ENCODE measurements at regions not wholly inside any gene's neighbourhood (a gene's known extent, or its start where the extent isn't known, plus 50 kb on each side); places are given as distances from the start of the nearest gene placed in this dataset.

DNA sequence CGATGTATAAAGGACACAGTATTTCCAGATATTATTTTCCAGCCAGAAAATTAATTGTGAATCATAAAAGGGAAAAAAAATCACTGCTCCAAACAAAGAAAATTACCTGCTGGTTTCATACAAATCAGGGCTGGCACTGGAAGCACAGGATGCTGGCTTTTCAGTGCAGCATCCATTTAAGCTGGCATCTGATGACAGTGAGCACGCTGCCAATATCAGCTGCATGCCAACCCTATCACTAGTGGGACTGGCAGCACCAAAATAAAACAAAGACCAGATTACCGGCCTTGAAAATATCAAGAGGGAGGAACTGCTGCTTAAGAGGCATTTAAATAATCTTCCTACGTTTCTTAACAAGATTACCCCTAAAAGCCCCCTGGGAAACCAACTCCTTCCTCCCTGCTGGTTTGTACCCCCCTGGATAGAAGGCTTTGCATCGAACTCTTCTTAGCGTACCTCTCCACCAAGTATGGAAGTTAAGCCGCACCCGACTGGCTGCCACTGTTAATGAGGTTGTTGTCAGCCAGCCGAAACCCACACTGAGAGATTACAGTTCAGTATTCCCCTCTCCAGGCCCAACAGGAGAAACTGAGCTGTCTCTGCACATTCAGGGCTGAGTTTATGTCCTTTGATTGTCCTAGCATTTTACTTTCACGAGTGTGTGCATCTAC lies 257.8 kb downstream of the EFNB2 start:
- 89% methylated on average over 10 of the region's 10 CpGs; no CpG with 5 or more reads in 1 of the 2 experiments for WGBS, 2 experiments (ENCODE audit: extremely low coverage in 1 of 2, insufficient coverage in 1 of 2, insufficient read length in 1 of 2, insufficient replicate concordance in 2 of 2, low coverage in 1 of 2, low lambda C conversion rate in 2 of 2, missing lambda C conversion rate in 1 of 2)
- DNase-seq (ENCODE audit: low read depth in 1 of 2, low spot score in 2 of 2), result no peak
- H3K27ac ChIP-seq (ENCODE audit: low read depth, low read length), result no peak overlapping the region

More for the DNA sequence above, 257.8 kb downstream of the EFNB2 start:
- Histone ChIP-seq H3K14ac (ENCODE audit: insufficient read length) (no peak overlapping the region), H3K79me2 (ENCODE audit: control insufficient read depth in 1 of 2, insufficient read depth in 2 of 2, low read length in 2 of 2) (no peaks in the 10 kb centered on the region), H3K36me3 (ENCODE audit: control insufficient read depth in 2 of 4, insufficient read depth in 4 of 4, low read length in 3 of 4) (no peaks in the 10 kb centered on the region), H3K23me2 (ENCODE audit: low read depth, low read length) (no peaks in the 10 kb centered on the region), H3K23ac (ENCODE audit: insufficient read length) (no peak overlapping the region), H2BK12ac (ENCODE audit: low read depth, low read length) (no peak overlapping the region), H3K79me1 (ENCODE audit: low read depth, low read length) (no peaks in the 10 kb centered on the region), H4K8ac (ENCODE audit: extremely low read depth, insufficient read depth, low read length) (no peak overlapping the region), H4K5ac (ENCODE audit: insufficient read length, low read depth, low read length) (no peak overlapping the region), H3K56ac (replicated peaks; ENCODE audit: insufficient read length, low read depth, low read length) (no peak overlapping the region), H3K18ac (ENCODE audit: extremely low read depth, low read length) (no peak overlapping the region), H3K4ac (replicated peaks; ENCODE audit: insufficient read length, low read depth, low read length) (no peak overlapping the region), H3K27me3 (replicated peaks in 1 of 4; ENCODE audit: control insufficient read depth in 3 of 4, extremely low read depth in 1 of 4, insufficient read depth in 3 of 4, low read length in 3 of 4) (no peaks in the 10 kb centered on the region), H2BK20ac (ENCODE audit: low read length) (no peak overlapping the region), H4K20me1 (replicated peaks in 1 of 2; ENCODE audit: control insufficient read depth in 1 of 2, insufficient read depth in 2 of 2, low read length in 2 of 2) (no peaks in the 10 kb centered on the region), H3K4me1 (replicated peaks in 1 of 4; ENCODE audit: control insufficient read depth in 3 of 4, insufficient read depth in 4 of 4, low read length in 3 of 4) (no peaks in the 10 kb centered on the region; a peak in 1 of 7 replicates), H2BK5ac (ENCODE audit: low read depth, low read length) (no peak overlapping the region), H3K4me2 (ENCODE audit: insufficient read depth in 1 of 2, low read depth in 2 of 2, low read length in 2 of 2) (no peak overlapping the region), H4K91ac (replicated peaks; ENCODE audit: insufficient read length, low read length) (no peak overlapping the region), H3K4me3 (ENCODE audit: extremely low read depth in 1 of 4, insufficient read depth in 2 of 4, low read depth in 3 of 4, low read length in 4 of 4) (no peak overlapping the region), H3K9me3 (ENCODE audit: insufficient read depth in 2 of 2, low read depth in 1 of 2, low read length in 1 of 2) (no peaks in the 10 kb centered on the region), H2AK5ac (ENCODE audit: low read depth, low read length) (no peak overlapping the region), H2BK120ac (replicated peaks; ENCODE audit: low read depth, low read length) (no peak overlapping the region), H2AFZ (ENCODE audit: low read length) (no peak overlapping the region), H2BK15ac (ENCODE audit: low read length) (no peak overlapping the region), H3K9ac (replicated peaks in 1 of 4; ENCODE audit: extremely low read depth in 1 of 4, low read depth in 3 of 4, low read length in 3 of 4) (no peak overlapping the region)
- no peak for TF ChIP-seq TCF12 (IDR thresholded peaks at IDR 0.05; ENCODE audit: low read depth, low read length)
- ChIA-PET POLR2A (ENCODE audit: partially characterized antibody) (no interaction called here), CTCF (ENCODE audit: partially characterized antibody) (interaction anchor here (0.8 to 1.6 kb wide), 3 partner anchors 14 to 296 kb away, joined by 3 to 5 read pairs (median 3); no protein-coding TSS in a partner anchor)
- FAIRE-seq, result no peak
